Stimulated activated effector memory CD8-positive, alpha-beta T cell treated with anti-CD3 and anti-CD28 coated beads, Interleukin-12 subunit alpha, Interleukin-12 subunit beta, amount 100 ng/mL, for 72 hours (primary cell): ENCODE measurements at regions not wholly inside any gene's neighbourhood (a gene's known extent, or its start where the extent isn't known, plus 50 kb on each side); places are given as distances from the start of the nearest gene placed in this dataset.

Source experiments
- ATAC-seq: fragments of 150-1000 bp; cut with Tn5 transposase; 2 replicates; pipeline ENCODE4 v1.10.0; 2021
- DNase-seq, 2 donors: peaks; one replicate each; pipeline ENCODE4 v3.0.0; 2021 to 2022; ENCODE audit warnings: low spot score in 2 of 2
- H3K27ac Mint-ChIP-seq: one replicate; pipeline ENCODE4 v1.8.0; 2022; ENCODE audit warnings: mild to moderate bottlenecking, mixed read lengths
- H3K36me3 Mint-ChIP-seq: one replicate; pipeline ENCODE4 v1.8.0; 2022; ENCODE audit warnings: mild to moderate bottlenecking, mixed read lengths
- H3K4me1 Mint-ChIP-seq: one replicate; pipeline ENCODE4 v1.8.0; 2022; ENCODE audit warnings: mixed read lengths
- H3K4me3 Mint-ChIP-seq: one replicate; pipeline ENCODE4 v1.8.0; 2022; ENCODE audit warnings: mild to moderate bottlenecking, mixed read lengths
- H3K9me3 Mint-ChIP-seq: one replicate; pipeline ENCODE4 v1.8.0; 2022; ENCODE audit warnings: mixed read lengths

DNA sequence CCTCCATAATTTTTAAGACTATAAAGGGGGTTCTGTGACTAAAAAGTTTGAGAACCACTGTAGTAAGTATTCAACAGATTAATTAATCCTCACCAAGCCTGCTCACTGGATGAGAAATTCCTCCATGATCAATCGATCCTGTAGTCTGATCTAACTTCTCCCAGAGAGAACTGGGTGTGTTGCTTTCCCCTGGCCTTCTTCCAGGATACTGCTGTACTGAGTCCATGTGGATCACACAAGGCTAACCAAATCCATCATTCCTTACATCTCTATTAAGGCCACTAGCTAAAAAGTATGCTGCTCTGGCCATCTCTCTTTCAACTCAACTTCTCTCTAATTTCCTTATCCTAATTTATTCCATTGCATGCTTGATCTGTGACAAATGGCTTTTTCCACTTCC lies 280.2 kb upstream of the PCSK5 start:
- H3K4me1 Mint-ChIP-seq = no peaks in the 10 kb centered on the region
- H3K27ac Mint-ChIP-seq = no peak overlapping the region
- peaks cover 16% of the 10 kb centered on the region for H3K9me3 Mint-ChIP-seq

DNA sequence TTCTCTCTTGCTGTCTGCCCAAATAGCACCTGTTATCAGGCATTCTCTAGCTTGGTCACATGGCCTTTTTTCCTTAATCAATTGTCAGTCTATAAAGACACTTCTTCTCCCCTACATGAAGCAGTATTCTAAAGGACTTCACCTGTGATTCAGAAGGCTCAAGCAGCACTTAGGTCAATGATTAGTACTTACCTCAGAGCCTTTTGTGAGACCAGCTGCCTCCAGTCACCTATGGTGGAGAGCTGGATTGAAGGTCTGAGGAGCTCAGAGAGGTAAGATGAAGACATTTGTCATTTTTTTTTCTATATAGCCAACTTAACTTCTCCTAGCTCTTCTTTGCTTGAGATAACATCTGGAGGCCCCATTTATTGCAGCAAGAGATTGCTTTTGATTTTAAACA lies 278.3 kb upstream of the PCSK5 start:
- Mint-ChIP-seq H3K27ac (no peak overlapping the region), H3K4me3 (no peak overlapping the region), H3K4me1 (no peaks in the 10 kb centered on the region), H3K36me3 (no peaks in the 10 kb centered on the region), H3K9me3 (peaks cover 20% of the 10 kb centered on the region)
- ATAC-seq (no peak), DNase-seq (no peak)

More for the DNA sequence above, 280.2 kb upstream of the PCSK5 start:
- DNase-seq (no peak), ATAC-seq (no peak)
- Mint-ChIP-seq H3K36me3 (no peaks in the 10 kb centered on the region), H3K4me3 (no peak overlapping the region)

DNA sequence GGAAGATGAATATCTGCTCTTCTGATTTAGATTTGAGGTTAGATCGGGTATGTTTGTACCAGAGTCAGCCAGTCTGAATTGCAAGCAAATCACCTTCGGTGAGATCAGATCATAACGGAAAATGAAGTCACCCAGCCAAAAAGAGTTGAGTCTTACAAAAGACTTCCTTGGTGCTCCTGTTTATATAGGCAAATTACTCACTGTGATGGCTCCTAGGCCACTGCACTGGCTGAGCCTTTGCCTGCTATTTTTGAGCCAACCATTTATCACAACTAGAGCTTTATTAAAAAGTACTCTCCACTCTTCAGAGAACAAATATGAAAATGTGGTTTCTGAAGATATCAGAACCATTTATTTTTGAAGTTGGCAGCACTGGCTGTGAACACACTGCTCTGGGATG lies 277.7 kb upstream of the PCSK5 start:
- Mint-ChIP-seq H3K4me1 (no peaks in the 10 kb centered on the region), H3K36me3 (no peaks in the 10 kb centered on the region), H3K27ac (no peak overlapping the region), H3K4me3 (no peak overlapping the region), H3K9me3 (peaks cover 20% of the 10 kb centered on the region)
- ATAC-seq (no peak), DNase-seq (no peak)

DNA sequence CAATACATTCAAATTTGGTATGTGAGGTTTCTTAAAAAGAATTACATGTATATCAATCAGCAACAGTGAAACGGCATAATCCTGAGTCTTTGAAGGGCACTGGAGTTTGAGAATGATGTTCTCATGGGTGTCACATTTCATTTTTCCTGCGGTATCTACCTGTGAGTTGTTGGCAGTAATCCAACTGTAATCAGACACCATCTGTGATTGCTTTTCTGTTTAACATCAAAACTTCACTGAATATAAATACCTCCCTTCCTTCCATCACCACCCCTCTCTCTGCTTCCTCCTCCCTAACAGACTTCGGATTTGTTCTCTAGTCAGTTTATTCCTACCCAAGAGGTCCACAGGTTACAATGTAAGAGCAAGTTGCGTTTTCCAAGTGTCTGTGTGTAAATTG lies 275.2 kb upstream of the PCSK5 start:
- H3K4me1 Mint-ChIP-seq = no peaks in the 10 kb centered on the region
- DNase-seq = no peak

DNA sequence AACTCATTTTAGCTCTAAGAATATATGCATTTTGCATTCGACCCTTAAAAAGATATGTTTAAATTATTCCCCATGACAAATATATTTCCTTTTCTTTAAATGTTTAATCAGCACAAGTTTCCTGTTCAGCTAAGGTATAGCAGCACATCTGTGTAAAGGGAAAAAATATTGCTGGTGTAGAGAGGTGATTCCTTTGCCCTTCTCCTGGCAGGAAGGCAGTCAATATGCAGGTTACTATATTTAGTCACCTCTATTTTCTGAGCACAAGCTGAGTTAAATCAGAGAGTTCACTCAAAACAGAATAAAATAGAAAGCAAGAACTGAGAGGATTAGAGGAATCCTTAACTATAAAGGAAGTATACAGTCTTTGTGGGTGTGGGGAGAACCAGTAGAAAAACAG lies 274.4 kb upstream of the PCSK5 start:
- H3K4me3 Mint-ChIP-seq = no peak overlapping the region
- H3K36me3 Mint-ChIP-seq = no peaks in the 10 kb centered on the region
- H3K27ac Mint-ChIP-seq = no peak overlapping the region
- DNase-seq (no peak), ATAC-seq (no peak)
- H3K4me1 Mint-ChIP-seq = no peaks in the 10 kb centered on the region
- H3K9me3 Mint-ChIP-seq = peaks cover 9% of the 10 kb centered on the region

More for the DNA sequence above, 275.2 kb upstream of the PCSK5 start:
- Mint-ChIP-seq H3K27ac (no peak overlapping the region), H3K9me3 (peaks cover 15% of the 10 kb centered on the region), H3K4me3 (no peak overlapping the region), H3K36me3 (no peaks in the 10 kb centered on the region)
- ATAC-seq = no peak

DNA sequence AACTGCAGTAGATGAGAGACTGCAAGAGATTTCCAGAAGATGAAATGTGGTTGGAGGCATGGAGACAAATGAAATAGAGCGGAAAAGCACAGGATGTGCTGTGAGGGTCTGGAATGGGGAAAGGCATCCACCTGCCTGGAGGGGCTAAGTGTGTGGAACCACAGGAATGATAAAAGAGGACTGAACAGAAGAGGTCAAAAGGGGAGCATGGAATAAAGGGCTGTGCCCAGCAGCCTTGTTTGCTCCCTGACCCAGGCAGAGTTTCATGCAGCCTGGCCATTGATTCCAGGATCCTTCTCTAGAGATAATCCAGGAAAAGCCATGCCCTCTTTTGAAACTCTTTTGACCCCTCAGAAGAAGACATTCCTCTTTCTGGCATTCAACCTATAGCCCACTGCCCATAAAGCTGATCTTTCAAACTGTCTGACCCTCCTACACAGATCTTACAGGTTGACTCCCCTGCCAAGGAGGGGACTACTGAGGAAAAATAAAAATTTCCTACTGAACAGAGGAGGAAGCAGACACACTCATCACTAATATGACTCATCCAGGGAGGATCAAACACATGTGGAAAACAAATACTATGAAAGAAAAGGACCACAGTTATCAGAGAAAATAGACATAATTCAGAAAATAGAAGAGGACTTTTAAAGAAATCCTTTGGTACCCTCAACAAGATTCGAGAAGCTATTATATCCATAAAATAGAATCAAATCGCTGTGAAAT lies 273.5 kb upstream of the PCSK5 start:
- Mint-ChIP-seq H3K36me3 (no peaks in the 10 kb centered on the region), H3K27ac (no peak overlapping the region), H3K4me1 (no peaks in the 10 kb centered on the region), H3K4me3 (no peak overlapping the region), H3K9me3 (peaks cover 10% of the 10 kb centered on the region)
- ATAC-seq (no peak), DNase-seq (no peak)

DNA sequence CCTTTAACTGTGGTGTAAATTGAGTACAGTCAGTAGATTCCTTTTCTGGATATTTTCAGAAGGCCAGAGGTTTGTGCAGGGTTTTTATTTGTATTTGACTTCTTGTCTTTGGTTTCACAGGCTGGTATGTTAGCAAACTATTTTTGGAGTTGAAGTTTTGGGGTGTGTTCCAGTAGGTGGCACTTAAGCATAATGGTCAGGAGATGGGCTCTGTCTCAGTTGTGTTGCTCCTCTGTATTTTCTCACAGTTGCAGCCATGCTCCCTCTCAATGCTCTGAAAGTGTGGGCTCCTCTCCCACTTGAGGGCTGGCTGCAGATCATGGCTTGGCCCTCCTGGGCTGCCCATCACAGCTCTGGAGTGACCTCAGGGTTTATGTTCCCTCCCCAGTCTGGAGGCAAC lies 267.0 kb upstream of the PCSK5 start:
- no peak overlapping the region for H3K4me3 Mint-ChIP-seq
- H3K36me3 Mint-ChIP-seq = no peaks in the 10 kb centered on the region
- ATAC-seq (no peak), DNase-seq (no peak)
- no peaks in the 10 kb centered on the region for H3K4me1 Mint-ChIP-seq
- peaks cover 3% of the 10 kb centered on the region for H3K9me3 Mint-ChIP-seq
- H3K27ac Mint-ChIP-seq = no peak overlapping the region

DNA sequence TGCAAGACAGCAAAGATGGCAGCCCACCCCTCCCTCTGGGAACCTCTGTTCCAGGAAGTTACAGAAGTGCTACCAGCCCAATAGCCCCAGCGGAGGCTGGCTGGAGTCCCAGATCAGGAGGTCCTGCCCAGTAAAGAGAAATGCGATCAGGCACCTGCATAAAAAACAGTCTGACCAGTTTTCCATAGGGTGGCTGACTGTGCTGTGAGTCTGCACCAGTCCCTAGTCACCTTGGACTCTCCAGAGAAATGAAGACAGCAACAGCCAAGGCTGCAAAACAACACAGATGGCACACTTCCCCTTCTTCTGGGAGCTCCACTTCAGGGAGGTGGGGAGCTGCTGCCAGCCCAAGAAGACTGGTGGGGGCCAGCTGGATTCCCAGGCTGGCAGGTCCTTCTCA lies 265.5 kb upstream of the PCSK5 start:
- Mint-ChIP-seq H3K9me3 (peaks cover 10% of the 10 kb centered on the region), H3K36me3 (no peaks in the 10 kb centered on the region), H3K4me1 (no peaks in the 10 kb centered on the region), H3K27ac (no peak overlapping the region), H3K4me3 (no peak overlapping the region)
- ATAC-seq (no peak), DNase-seq (no peak)

DNA sequence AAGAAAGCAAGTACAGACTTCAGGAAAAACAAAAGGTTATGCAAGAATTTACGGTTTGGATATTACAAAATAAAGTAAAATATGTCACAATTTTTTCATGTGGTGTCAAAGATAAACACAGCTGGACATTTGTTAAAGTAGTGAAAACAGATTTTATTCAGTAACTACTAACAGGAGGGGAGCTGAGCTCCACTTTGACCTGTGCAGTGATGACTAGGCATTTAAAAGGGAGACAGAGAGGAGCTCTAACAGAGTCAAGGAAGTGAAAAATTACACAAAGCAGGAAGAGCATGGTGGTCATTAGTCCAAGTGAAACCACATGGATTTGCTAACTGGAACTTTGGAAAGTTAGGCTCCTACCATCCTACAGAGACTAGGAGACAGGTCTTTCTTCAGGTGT lies 263.6 kb upstream of the PCSK5 start:
- peaks cover 9% of the 10 kb centered on the region for H3K9me3 Mint-ChIP-seq
- DNase-seq (no peak), ATAC-seq (no peak)
- no peaks in the 10 kb centered on the region for H3K36me3 Mint-ChIP-seq
- H3K4me3 Mint-ChIP-seq = no peak overlapping the region
- no peak overlapping the region for H3K27ac Mint-ChIP-seq
- H3K4me1 Mint-ChIP-seq = no peaks in the 10 kb centered on the region

DNA sequence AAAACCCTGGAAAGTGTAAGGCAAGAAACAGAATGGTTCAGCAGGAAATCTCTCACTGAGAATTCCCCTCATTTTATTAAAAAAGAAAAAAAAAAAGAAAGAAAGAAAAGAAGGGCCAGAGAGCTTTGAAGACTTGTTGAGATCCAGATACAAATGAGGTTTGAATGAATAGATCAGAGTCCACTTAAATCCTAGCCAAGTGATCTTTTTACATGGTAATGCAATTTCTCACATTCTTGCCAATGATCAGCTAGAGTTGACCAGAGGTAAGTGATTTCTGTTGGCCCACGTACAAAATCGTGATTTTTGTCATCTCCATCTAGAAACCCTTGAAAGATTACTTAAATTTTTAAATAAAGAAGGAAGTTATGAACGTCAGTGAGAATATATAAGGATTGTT lies 261.5 kb upstream of the PCSK5 start:
- no peaks in the 10 kb centered on the region for H3K4me1 Mint-ChIP-seq
- peaks cover 6% of the 10 kb centered on the region for H3K9me3 Mint-ChIP-seq
- no peaks in the 10 kb centered on the region for H3K36me3 Mint-ChIP-seq
- no peak overlapping the region for H3K4me3 Mint-ChIP-seq
- DNase-seq = no peak
- no peak for ATAC-seq
- H3K27ac Mint-ChIP-seq = no peak overlapping the region

DNA sequence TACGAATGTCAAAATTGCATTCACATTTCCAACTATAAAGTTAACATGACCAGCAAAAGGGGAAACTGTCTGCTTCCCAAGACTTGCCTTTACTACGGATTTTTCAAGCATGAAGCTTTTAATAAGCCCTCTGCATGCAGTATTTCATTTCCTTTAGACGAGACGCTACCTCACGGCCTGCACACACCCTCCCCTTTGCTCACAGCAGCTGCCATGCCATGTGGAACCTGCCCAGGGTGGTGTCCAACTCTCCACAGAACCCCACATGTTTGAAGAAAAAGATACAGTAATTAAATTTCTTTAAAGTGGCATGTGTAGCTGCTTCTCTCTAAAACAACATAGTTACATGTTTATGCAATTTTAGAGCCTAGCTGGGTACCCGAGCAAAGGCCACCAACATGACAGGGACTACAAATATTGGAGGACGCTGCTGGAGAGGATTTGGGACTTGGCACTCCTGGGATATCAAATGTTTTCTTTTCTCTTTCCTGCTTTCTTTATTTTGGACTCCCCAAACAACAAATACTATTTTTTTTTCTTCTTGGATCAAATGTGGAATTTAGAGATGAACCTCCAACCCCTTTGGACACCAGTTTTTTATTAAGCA lies 256.9 kb upstream of the PCSK5 start:
- H3K4me1 Mint-ChIP-seq = no peaks in the 10 kb centered on the region
- H3K4me3 Mint-ChIP-seq = no peak overlapping the region
- no peak overlapping the region for H3K27ac Mint-ChIP-seq
- H3K9me3 Mint-ChIP-seq = peaks cover 6% of the 10 kb centered on the region
- H3K36me3 Mint-ChIP-seq = no peaks in the 10 kb centered on the region
- DNase-seq = no peak
- no peak for ATAC-seq

DNA sequence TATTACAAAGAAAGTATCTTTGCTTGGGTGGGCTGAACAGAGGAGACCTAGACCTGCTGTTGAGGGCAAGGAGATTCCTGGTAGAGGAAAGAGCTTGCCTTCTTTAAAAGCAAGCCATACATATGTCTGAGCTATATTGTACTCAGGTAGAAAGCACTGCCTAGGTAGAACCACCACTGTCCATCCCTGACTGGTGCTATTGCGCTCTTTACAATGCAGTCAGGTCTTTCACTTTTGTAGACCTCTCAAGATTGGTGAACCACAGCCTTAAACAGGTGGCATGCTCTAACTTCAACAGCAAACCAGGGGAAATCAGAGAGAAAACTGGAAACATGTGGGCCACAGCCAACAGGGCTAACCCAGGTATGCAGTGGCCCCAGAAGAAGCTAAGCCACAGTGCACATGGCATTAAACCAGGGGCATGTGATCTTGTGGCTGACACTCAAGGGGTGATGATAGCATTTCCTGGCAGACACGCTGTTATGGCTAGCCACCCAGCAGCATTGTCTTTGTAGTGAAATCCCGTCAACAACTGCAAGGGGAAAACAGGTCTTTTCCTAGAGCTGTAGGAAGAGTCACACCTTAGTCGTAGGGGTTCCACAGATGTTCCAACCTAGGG lies 253.9 kb upstream of the PCSK5 start:
- Mint-ChIP-seq H3K4me1 (no peaks in the 10 kb centered on the region), H3K4me3 (no peak overlapping the region)

DNA sequence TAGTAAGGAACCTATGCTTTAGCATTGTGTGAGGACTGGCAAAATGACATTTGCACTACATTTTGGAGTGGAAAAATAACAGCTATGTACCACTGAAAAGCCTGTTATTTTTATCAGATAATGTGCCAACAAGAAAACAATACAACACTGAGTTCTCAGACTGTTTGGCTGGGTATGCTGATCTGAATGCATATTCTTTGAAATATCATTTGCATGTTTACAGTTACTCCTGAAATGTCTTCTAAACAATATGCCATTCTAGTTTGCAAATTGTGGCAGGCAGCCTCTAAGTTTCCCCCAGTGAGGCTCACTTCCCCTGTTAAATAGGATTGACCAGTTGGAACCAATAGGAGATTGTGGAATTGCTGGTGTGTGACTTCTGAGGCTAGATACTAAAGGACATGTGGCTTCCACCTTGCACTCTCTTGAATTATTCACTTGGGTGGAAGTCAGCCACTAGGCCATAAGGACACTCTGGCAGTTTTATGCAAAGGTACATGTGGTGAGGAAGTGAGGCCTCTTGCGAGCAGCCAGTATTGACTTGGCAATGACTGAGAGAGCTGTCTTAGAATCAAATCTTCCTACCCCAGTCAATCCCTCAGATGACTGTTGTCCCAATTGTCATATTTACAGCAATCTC lies 250.4 kb upstream of the PCSK5 start:
- ATAC-seq (no peak), DNase-seq (no peak)
- H3K36me3 Mint-ChIP-seq = no peaks in the 10 kb centered on the region
- H3K9me3 Mint-ChIP-seq = no peaks in the 10 kb centered on the region
- H3K4me3 Mint-ChIP-seq = no peak overlapping the region
- H3K27ac Mint-ChIP-seq = no peak overlapping the region
- no peaks in the 10 kb centered on the region for H3K4me1 Mint-ChIP-seq

More for the DNA sequence above, 253.9 kb upstream of the PCSK5 start:
- ATAC-seq (peak; percentile 47), DNase-seq (no peak)
- H3K9me3 Mint-ChIP-seq = no peaks in the 10 kb centered on the region
- H3K27ac Mint-ChIP-seq = no peak overlapping the region
- no peaks in the 10 kb centered on the region for H3K36me3 Mint-ChIP-seq

DNA sequence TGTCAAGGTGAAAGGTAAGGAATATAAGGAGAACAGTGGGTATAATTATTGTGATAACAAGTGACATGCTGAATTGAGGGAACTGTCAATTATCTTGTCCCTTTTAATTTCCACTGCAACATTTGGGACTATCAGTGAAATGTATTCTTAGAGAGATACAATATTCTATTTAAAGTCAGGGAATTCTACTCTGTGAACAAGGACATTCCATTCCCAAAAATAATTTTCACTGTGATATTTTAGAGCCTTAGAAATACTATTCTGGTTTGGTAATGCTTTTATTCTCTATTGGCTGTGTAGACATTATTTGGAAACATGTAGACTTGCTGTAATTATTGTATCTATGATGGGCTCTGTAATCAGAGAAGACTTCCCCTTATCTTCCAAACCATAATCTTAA lies 248.0 kb upstream of the PCSK5 start:
- Mint-ChIP-seq H3K36me3 (no peaks in the 10 kb centered on the region), H3K27ac (no peak overlapping the region), H3K9me3 (no peaks in the 10 kb centered on the region), H3K4me1 (no peaks in the 10 kb centered on the region), H3K4me3 (no peak overlapping the region)
- ATAC-seq (no peak), DNase-seq (no peak)

DNA sequence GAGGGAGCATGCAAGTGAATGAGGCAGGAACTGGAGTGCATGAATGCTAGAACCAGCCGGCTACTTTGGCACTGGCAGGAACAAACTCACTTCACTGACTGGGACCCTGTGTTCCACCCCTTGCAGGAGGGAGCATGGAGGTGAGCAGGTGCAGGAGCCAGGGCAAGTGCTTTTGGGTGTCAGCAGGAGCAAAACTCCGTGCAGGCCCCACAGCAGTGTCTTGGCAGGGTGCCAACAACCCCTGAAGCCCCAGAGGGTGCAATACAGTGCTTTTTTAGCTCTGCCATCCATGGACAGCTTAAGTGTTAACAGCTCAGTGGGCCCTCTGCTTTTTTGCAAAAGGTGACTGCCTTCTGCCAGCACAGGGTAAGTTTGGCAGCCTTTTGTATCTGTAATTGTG lies 245.8 kb upstream of the PCSK5 start:
- ATAC-seq = peak; percentile 21
- Mint-ChIP-seq H3K36me3 (no peaks in the 10 kb centered on the region), H3K27ac (no peak overlapping the region), H3K4me3 (no peak overlapping the region), H3K9me3 (no peaks in the 10 kb centered on the region), H3K4me1 (no peaks in the 10 kb centered on the region)
- no peak for DNase-seq

DNA sequence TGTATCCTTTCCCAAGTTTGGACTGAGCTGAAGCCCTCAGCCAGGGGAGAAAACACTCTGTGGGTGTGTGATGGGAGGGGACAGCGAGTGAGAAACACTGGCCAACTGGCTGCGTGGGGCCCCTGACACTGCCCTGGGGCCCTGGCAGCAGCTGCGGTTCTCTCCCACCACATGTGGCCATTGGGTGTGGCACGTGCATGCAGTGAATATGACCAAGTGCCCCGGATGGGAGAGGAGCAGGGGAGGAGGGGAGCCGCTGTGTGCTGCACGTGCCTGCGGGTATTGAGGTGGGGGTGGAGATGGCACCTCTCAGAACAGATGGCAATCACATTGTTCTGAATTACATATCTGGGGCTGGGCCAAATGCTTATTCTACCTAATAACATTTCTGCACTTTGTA lies 242.4 kb upstream of the PCSK5 start:
- DNase-seq (no peak), ATAC-seq (no peak)
- Mint-ChIP-seq H3K27ac (no peak overlapping the region), H3K36me3 (no peaks in the 10 kb centered on the region), H3K9me3 (peaks cover under 1% of the 10 kb centered on the region), H3K4me3 (no peak overlapping the region), H3K4me1 (no peaks in the 10 kb centered on the region)
